ENCODE measurements at regions not wholly inside any gene's neighbourhood (a gene's known extent, or its start where the extent isn't known, plus 50 kb on each side); places are given as distances from the start of the nearest gene placed in this dataset.

DNA sequence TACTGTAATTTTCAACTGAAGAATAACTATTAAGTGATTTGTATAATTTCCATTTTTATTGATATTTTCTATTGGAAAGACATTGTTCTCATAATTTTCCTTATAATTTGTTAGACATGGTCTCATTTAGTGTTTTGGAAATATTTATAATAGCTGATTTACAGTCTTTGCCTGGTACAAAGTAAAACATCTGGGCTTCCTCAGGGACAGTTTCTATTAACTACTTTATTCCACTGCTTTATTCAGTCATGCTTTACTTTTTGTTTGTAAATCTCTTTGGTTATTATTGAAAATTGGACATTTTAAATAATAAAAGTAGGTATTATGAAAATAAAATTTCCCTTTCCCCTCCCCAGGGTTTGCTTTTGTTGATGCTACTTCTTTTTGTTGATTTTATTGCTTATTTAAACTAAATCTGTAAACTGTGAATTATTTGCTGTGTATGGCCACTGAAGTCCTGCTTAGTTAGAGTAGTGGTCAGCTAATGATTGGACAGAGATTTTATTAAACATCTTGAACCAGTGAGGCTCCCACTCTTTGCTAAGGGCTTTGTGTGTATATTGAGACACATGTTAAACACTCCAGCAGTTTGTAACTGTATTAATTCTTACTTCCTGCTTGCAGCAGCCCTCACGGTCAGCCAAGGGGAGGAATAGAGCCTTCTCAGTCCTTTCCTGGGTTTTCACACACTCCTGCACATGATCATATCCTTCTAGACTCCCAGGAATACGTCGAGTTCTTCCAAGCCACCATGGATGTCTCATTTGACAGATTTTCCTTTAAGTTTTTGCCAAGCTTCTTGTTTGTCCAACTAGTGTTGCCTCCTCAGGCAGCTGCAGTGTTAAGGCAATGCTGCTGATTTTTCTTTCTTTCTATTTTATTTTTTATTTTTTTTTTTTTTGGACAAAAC, 994.6 kb upstream of the PRMT6 start:
- DNase-seq (ENCODE audit: low read depth), result no peak
- H3K4me3 ChIP-seq (ENCODE audit: low read depth, low read length), result no peak overlapping the region
- no peak for TF ChIP-seq CTCF (IDR thresholded peaks at IDR 0.05; ENCODE audit: insufficient read depth, low read length)

DNA sequence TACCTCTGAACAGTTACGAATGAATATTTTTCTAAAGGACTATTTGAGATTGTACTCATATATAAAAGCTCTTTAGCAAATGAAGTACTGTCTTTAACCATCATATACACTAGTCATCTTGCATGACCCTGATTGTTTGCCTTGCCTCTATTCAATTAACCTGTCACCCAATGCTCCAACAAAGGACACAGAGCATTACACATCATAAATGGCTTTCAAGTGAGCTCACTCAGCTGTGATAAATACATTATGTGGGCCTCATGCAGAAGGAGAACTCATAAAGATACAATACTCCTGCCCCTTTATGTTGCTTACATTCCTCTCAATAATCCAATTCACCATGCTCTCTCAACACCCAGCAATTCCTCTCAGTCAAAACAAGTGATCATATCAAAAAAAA, 993.0 kb upstream of the PRMT6 start:
- no peak for DNase-seq (ENCODE audit: low read depth)
- no peak for TF ChIP-seq CTCF (IDR thresholded peaks at IDR 0.05; ENCODE audit: insufficient read depth, low read length)
- no peak overlapping the region for H3K4me3 ChIP-seq (ENCODE audit: low read depth, low read length)

- H3K4me3 ChIP-seq (ENCODE audit: low read depth, low read length), result no peak overlapping the region
- no peak for TF ChIP-seq CTCF (IDR thresholded peaks at IDR 0.05; ENCODE audit: insufficient read depth, low read length)
- no peak for DNase-seq (ENCODE audit: low read depth)
Observed at GRCh38 chr1:106072909-106073600, 983.4 kb upstream of the PRMT6 start.

- TF ChIP-seq CTCF (IDR thresholded peaks at IDR 0.05; ENCODE audit: insufficient read depth, low read length), result no peak
- no peak for DNase-seq (ENCODE audit: low read depth)
- no peak overlapping the region for H3K4me3 ChIP-seq (ENCODE audit: low read depth, low read length)
Observed at GRCh38 chr1:106080608-106081325, 975.7 kb upstream of the PRMT6 start.

DNA sequence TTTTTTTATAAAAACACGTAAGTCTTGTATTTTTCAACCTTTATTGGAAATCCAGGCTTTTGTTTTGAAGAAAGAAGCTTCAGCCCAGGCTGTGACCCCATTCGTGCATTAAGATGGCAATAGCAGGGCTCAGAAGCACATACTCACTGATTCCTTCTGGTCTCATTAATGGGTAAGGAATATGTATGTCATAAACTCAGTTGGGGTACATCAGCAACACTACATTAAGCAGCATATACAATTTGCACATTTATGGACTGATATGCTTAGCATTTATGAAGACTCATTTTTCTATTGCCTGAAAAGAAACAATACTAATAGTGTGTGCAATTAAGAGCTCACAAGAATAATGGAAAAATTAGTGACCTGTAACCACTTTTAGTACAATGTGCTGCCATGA, 945.4 kb upstream of the PRMT6 start:
- DNase-seq (ENCODE audit: low read depth), result no peak
- no peak overlapping the region for H3K4me3 ChIP-seq (ENCODE audit: low read depth, low read length)
- TF ChIP-seq CTCF (IDR thresholded peaks at IDR 0.05; ENCODE audit: insufficient read depth, low read length), result no peak

- no peak for TF ChIP-seq CTCF (IDR thresholded peaks at IDR 0.05; ENCODE audit: insufficient read depth, low read length)
- H3K4me3 ChIP-seq (ENCODE audit: low read depth, low read length), result no peak overlapping the region
- DNase-seq (ENCODE audit: low read depth), result no peak
Observed at GRCh38 chr1:106113851-106114250, 942.6 kb upstream of the PRMT6 start.

Measured in fibroblast of the aortic adventitia (primary cell).